HAP-1 (cell line): ENCODE measurements at regions not wholly inside any gene's neighbourhood (a gene's known extent, or its start where the extent isn't known, plus 50 kb on each side); places are given as distances from the start of the nearest gene placed in this dataset.

Source experiments
- DNase-seq, 2 experiments: peaks; one replicate each; pipeline ENCODE4 v3.0.0-alpha.2; 2016 to 2020; ENCODE audit warnings: low spot score in 2 of 2
- H3K27me3 ChIP-seq: fragments of 250-450 bp; sonication (Bioruptor Pico); 2 replicates; pipeline ENCODE4 v1.5.1; 2020; ENCODE audit warnings: low read depth, mild to moderate bottlenecking, moderate library complexity
- H3K36me3 ChIP-seq: fragments of 250-450 bp; sonication (Bioruptor Pico); replicated peaks from 2 replicates; pipeline ENCODE4 v1.5.1; 2020; ENCODE audit warnings: mild to moderate bottlenecking
- H3K4me1 ChIP-seq: fragments of 250-450 bp; sonication (Bioruptor Pico); 2 replicates; pipeline ENCODE4 v1.5.1; 2020; ENCODE audit warnings: mild to moderate bottlenecking
- H3K4me3 ChIP-seq: fragments of 250-450 bp; sonication (Bioruptor Pico); 2 replicates; pipeline ENCODE4 v1.5.1; 2020; ENCODE audit warnings: mild to moderate bottlenecking, moderate library complexity
- H3K9me3 ChIP-seq: fragments of 250-450 bp; sonication (Bioruptor Pico); 2 replicates; pipeline ENCODE4 v1.5.1; 2020; ENCODE audit warnings: mild to moderate bottlenecking, moderate library complexity
- in situ Hi-C: fragments of 300-500 bp; cut with MboI; formaldehyde crosslinking; loops from 3 replicates; pipeline ENCODE4 v1.14.3; 2020; ENCODE audit warnings: low sequenced_read_pairs, inconsistent platforms, mixed read lengths

DNA sequence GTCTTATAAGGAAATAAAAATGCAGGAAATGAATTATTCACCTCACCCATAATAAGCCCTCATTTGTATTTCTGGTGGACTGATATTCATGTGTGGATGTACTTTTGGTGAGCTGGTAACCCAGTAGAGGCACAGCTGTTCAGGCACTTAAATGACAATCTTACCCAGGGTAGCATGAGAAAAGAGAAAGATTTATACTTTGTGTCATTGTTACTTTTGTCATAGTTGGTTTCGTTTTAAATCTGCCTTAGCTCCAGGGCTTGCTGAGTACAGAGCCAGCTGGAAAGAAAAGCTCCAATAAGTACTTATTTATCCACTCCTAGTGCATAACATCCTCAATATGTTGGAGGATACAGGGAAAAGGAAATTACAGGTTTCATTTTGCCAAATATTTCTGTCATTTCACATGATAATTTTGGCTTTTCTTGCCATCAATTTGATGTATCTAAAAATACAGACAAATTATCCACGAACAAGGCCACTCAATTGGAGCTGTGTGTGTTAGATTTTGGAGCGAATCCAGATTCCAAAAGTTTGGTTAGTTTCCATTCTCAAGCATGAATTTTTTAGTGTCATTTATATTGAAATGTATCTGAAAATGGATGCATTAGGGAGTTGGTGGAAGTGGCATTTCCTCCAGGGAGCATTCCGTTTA lies 1276.1 kb upstream of the FAM98A start:
- no peaks in the 10 kb centered on the region for H3K36me3 ChIP-seq
- no peaks in the 10 kb centered on the region for H3K9me3 ChIP-seq
- no peaks in the 10 kb centered on the region for H3K4me1 ChIP-seq
- H3K27me3 ChIP-seq = no peaks in the 10 kb centered on the region
- DNase-seq = no peak
- H3K4me3 ChIP-seq = no peak overlapping the region
- in situ Hi-C loops = no loop called here

GRCh38 chr2:34853646-34854045 lies 1254.5 kb upstream of the FAM98A start:
- Histone ChIP-seq H3K36me3 (no peaks in the 10 kb centered on the region), H3K9me3 (no peaks in the 10 kb centered on the region), H3K4me3 (no peak overlapping the region), H3K27me3 (no peaks in the 10 kb centered on the region), H3K4me1 (no peaks in the 10 kb centered on the region)
- in situ Hi-C loops = no loop called here
- DNase-seq = no peak

GRCh38 chr2:34851804-34852203 lies 1252.7 kb upstream of the FAM98A start:
- DNase-seq = no peak
- in situ Hi-C loops = no loop called here
- Histone ChIP-seq H3K9me3 (no peaks in the 10 kb centered on the region), H3K4me3 (no peak overlapping the region), H3K27me3 (no peaks in the 10 kb centered on the region), H3K36me3 (no peaks in the 10 kb centered on the region), H3K4me1 (no peaks in the 10 kb centered on the region)

GRCh38 chr2:34849827-34850226 lies 1250.7 kb upstream of the FAM98A start:
- H3K9me3 ChIP-seq = no peaks in the 10 kb centered on the region
- DNase-seq = no peak
- H3K27me3 ChIP-seq = no peaks in the 10 kb centered on the region

DNA sequence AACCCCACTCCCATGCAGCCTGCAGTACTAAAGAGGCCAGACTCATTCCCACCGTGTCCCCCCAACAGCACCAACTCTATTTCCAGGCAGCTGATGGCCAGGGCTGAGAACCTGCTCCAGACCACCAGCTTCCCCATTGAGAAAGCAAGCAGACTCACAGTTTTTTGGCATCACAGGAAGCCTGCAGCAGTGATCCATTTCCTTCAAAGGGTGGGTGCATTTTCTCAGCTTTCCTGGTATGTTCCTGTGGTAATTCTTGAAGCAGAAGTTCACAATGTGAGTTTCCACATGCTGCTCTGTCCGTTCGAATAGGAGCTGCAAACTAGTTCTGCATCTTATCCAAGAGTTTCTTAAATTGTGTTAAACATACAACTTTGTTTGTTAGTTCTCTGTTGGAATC lies 1249.6 kb upstream of the FAM98A start:
- in situ Hi-C loops = no loop called here

More at GRCh38 chr2:34849827-34850226, 1250.7 kb upstream of the FAM98A start:
- Histone ChIP-seq H3K4me1 (no peaks in the 10 kb centered on the region), H3K36me3 (no peaks in the 10 kb centered on the region), H3K4me3 (no peak overlapping the region)
- in situ Hi-C loops = no loop called here

GRCh38 chr2:34848132-34848531 lies 1249.0 kb upstream of the FAM98A start:
- in situ Hi-C loops = no loop called here
- Histone ChIP-seq H3K4me1 (no peaks in the 10 kb centered on the region), H3K9me3 (no peaks in the 10 kb centered on the region), H3K27me3 (no peaks in the 10 kb centered on the region), H3K4me3 (no peak overlapping the region), H3K36me3 (no peaks in the 10 kb centered on the region)
- DNase-seq = no peak

More for the DNA sequence above, 1249.6 kb upstream of the FAM98A start:
- DNase-seq = no peak
- H3K36me3 ChIP-seq = no peaks in the 10 kb centered on the region
- no peaks in the 10 kb centered on the region for H3K27me3 ChIP-seq
- no peak overlapping the region for H3K4me3 ChIP-seq
- H3K9me3 ChIP-seq = no peaks in the 10 kb centered on the region
- H3K4me1 ChIP-seq = no peaks in the 10 kb centered on the region

DNA sequence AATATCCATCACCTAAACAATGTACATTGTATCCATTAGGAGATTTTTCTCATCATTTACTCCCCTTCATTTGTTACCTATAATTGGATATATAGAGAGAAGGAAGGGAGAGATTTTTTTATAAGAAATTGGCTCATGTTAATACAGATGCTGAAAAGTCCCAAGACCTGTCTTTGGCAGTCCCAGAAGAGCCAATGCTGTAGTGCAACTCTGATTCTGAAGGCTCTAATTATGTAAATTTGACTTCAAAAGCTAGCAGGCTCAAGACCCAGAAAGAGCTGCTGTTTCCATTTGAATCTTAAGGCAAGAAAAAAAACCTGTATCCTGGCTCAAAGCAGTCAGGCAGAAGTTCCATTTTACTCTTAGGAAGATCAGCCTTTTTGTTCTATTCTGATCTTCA lies 1245.5 kb upstream of the FAM98A start:
- H3K27me3 ChIP-seq = no peaks in the 10 kb centered on the region
- no peak for DNase-seq
- no peak overlapping the region for H3K4me3 ChIP-seq
- no peaks in the 10 kb centered on the region for H3K4me1 ChIP-seq
- in situ Hi-C loops = no loop called here
- no peaks in the 10 kb centered on the region for H3K36me3 ChIP-seq
- no peaks in the 10 kb centered on the region for H3K9me3 ChIP-seq

GRCh38 chr2:34838408-34838807 lies 1239.3 kb upstream of the FAM98A start:
- Histone ChIP-seq H3K4me3 (no peak overlapping the region), H3K27me3 (no peaks in the 10 kb centered on the region), H3K36me3 (no peaks in the 10 kb centered on the region), H3K4me1 (no peaks in the 10 kb centered on the region), H3K9me3 (no peaks in the 10 kb centered on the region)
- no peak for DNase-seq
- in situ Hi-C loops = no loop called here

GRCh38 chr2:34836361-34836760 lies 1237.3 kb upstream of the FAM98A start:
- DNase-seq = no peak

GRCh38 chr2:34831096-34831495 lies 1232.0 kb upstream of the FAM98A start:
- Histone ChIP-seq H3K4me3 (no peak overlapping the region), H3K4me1 (no peaks in the 10 kb centered on the region), H3K36me3 (no peaks in the 10 kb centered on the region), H3K9me3 (no peaks in the 10 kb centered on the region), H3K27me3 (no peaks in the 10 kb centered on the region)
- in situ Hi-C loops = no loop called here
- DNase-seq = no peak

More at GRCh38 chr2:34836361-34836760, 1237.3 kb upstream of the FAM98A start:
- Histone ChIP-seq H3K9me3 (no peaks in the 10 kb centered on the region), H3K27me3 (no peaks in the 10 kb centered on the region), H3K36me3 (no peaks in the 10 kb centered on the region), H3K4me1 (no peaks in the 10 kb centered on the region), H3K4me3 (no peak overlapping the region)
- in situ Hi-C loops = no loop called here

DNA sequence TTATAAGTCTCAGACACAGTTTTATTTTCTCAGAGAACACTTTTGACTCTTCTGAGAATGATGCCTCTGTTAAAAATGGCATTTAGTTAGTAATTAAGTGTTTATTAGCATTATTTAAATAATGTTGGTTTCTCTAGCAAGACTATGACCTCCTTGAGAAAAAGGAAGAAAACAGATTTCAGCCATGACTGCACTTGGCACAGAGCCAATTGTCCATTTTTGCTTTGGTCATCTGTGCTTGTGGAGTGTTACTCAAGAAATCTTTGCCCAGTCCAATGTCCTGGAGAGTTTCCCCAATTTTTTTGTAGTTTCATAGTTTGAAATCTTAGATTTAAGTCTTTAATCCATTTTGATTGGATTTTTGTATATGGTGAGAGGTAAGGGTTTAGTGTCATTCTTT lies 1229.4 kb upstream of the FAM98A start:
- Histone ChIP-seq H3K36me3 (no peaks in the 10 kb centered on the region), H3K9me3 (no peaks in the 10 kb centered on the region), H3K27me3 (no peaks in the 10 kb centered on the region), H3K4me3 (no peak overlapping the region), H3K4me1 (no peaks in the 10 kb centered on the region)
- DNase-seq = no peak
- in situ Hi-C loops = no loop called here

GRCh38 chr2:34827398-34827797 lies 1228.3 kb upstream of the FAM98A start:
- Histone ChIP-seq H3K9me3 (no peaks in the 10 kb centered on the region), H3K4me1 (no peaks in the 10 kb centered on the region), H3K27me3 (no peaks in the 10 kb centered on the region), H3K36me3 (no peaks in the 10 kb centered on the region), H3K4me3 (no peak overlapping the region)
- no peak for DNase-seq
- in situ Hi-C loops = no loop called here

DNA sequence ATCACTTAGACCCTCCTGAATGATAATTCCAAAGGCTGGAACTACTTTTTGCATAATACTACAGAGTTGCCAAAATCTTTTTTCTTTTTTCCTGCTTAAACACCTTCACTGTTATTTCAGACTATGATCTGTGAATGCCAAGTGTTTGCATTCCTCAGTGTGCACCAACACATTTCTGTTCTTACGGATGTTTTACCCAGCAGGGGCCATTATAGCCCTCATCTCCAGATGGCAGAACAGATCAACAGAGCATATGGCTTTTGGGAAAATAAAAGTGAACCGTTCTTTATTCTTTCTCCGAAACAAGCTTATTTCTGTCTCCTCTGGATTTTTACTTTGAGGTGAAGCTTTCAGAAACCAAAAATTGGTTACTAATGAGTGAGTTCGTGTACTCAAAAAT lies 1226.6 kb upstream of the FAM98A start:
- no peaks in the 10 kb centered on the region for H3K9me3 ChIP-seq
- in situ Hi-C loops = no loop called here
- no peaks in the 10 kb centered on the region for H3K4me1 ChIP-seq
- no peak for DNase-seq
- H3K36me3 ChIP-seq = no peaks in the 10 kb centered on the region
- H3K27me3 ChIP-seq = no peaks in the 10 kb centered on the region
- H3K4me3 ChIP-seq = no peak overlapping the region

- DNase-seq = no peak
- Histone ChIP-seq H3K4me3 (no peak overlapping the region), H3K36me3 (no peaks in the 10 kb centered on the region), H3K4me1 (no peaks in the 10 kb centered on the region), H3K27me3 (no peaks in the 10 kb centered on the region), H3K9me3 (no peaks in the 10 kb centered on the region)
- in situ Hi-C loops = no loop called here
These were observed 1223.5 kb upstream of the FAM98A start for GRCh38 chr2:34822616-34823015.
